Activated CD8-positive, alpha-beta T cell treated with anti-CD3 and anti-CD28 coated beads for 36 hours (primary cell): ENCODE measurements at regions not wholly inside any gene's neighbourhood (a gene's known extent, or its start where the extent isn't known, plus 50 kb on each side); places are given as distances from the start of the nearest gene placed in this dataset.

Experiments
- ATAC-seq: fragments of 200-7000 bp; cut with Tn5 transposase; one replicate; pipeline ENCODE4 v1.10.0; 2021; ENCODE audit warnings: mild to moderate bottlenecking, moderate library complexity
- CTCF ChIA-PET: fragments of 350-600 bp; sonication (Branson Sonifier 250); formaldehyde crosslinking; loops from one replicate; lab custom pipeline; 2021; ENCODE audit warnings: antibody characterized with exemption; lab: Charles Lee
- POLR2A ChIA-PET: fragments of 350-600 bp; sonication (Branson Sonifier 250); formaldehyde crosslinking; loops from one replicate; lab custom pipeline; 2021; ENCODE audit warnings: antibody characterized with exemption; lab: Charles Lee
- DNase-seq: peaks from one replicate; pipeline ENCODE4 v3.0.0-alpha.2; 2020
- H3K27ac Mint-ChIP-seq: one replicate; pipeline ENCODE4 v1.8.0; 2021; ENCODE audit warnings: mild to moderate bottlenecking, mixed read lengths
- H3K27me3 Mint-ChIP-seq: one replicate; pipeline ENCODE4 v1.8.0; 2021; ENCODE audit warnings: mixed read lengths
- H3K36me3 Mint-ChIP-seq: one replicate; pipeline ENCODE4 v1.8.0; 2021; ENCODE audit warnings: low read depth, mixed read lengths
- H3K4me1 Mint-ChIP-seq: one replicate; pipeline ENCODE4 v1.8.0; 2021; ENCODE audit warnings: low read depth, mixed read lengths
- H3K4me3 Mint-ChIP-seq: one replicate; pipeline ENCODE4 v1.8.0; 2021; ENCODE audit warnings: mild to moderate bottlenecking, moderate library complexity, mixed read lengths
- H3K9me3 Mint-ChIP-seq: one replicate; pipeline ENCODE4 v1.8.0; 2021; ENCODE audit warnings: mixed read lengths
- intact Hi-C: fragments of 100-400 bp; cut with micrococcal nuclease; formaldehyde crosslinking; loops from one replicate; pipeline ENCODE4 v1.10.0; 2022
- TF ChIP-seq, protein P1 (sequence below): fragments of 200-600 bp; IDR thresholded peaks from one replicate; pipeline ENCODE4 v1.8.0; 2022; ENCODE audit warnings: antibody characterized with exemption, mild to moderate bottlenecking

DNA sequence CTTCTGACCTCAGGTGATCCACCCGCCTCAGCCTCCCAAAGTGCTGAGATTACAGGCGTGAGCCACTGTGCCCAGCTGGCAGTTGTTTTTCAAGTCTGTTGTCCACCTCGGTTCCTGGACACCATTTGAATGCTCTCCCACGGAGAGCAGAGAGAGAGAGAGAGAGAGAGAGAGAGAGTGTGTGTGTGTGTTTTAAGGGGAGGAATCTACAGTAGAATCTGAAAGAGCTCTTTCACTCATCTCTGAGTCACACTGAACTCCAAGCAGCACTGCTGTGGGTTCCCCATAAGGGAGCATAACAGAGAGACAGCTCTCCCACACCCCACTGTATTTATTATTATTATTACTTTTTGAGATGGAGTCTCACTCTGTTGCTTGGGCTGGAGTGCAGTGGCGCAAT, 156.6 kb downstream of the RPLP1 start:
- ATAC-seq: peak; percentile 56
- H3K4me3 Mint-ChIP-seq: no peak overlapping the region
- TF ChIP-seq, protein P1, sequence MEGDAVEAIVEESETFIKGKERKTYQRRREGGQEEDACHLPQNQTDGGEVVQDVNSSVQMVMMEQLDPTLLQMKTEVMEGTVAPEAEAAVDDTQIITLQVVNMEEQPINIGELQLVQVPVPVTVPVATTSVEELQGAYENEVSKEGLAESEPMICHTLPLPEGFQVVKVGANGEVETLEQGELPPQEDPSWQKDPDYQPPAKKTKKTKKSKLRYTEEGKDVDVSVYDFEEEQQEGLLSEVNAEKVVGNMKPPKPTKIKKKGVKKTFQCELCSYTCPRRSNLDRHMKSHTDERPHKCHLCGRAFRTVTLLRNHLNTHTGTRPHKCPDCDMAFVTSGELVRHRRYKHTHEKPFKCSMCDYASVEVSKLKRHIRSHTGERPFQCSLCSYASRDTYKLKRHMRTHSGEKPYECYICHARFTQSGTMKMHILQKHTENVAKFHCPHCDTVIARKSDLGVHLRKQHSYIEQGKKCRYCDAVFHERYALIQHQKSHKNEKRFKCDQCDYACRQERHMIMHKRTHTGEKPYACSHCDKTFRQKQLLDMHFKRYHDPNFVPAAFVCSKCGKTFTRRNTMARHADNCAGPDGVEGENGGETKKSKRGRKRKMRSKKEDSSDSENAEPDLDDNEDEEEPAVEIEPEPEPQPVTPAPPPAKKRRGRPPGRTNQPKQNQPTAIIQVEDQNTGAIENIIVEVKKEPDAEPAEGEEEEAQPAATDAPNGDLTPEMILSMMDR: no peak
- DNase-seq: no peak
- CTCF ChIA-PET: no interaction called here
- H3K27ac Mint-ChIP-seq: no peak overlapping the region
- H3K27me3 Mint-ChIP-seq: no peaks in the 10 kb centered on the region
- no peaks in the 10 kb centered on the region for H3K9me3 Mint-ChIP-seq
- intact Hi-C loops: no loop called here
- H3K36me3 Mint-ChIP-seq: no peaks in the 10 kb centered on the region
- POLR2A ChIA-PET: no interaction called here
- peaks cover 7% of the 10 kb centered on the region for H3K4me1 Mint-ChIP-seq

DNA sequence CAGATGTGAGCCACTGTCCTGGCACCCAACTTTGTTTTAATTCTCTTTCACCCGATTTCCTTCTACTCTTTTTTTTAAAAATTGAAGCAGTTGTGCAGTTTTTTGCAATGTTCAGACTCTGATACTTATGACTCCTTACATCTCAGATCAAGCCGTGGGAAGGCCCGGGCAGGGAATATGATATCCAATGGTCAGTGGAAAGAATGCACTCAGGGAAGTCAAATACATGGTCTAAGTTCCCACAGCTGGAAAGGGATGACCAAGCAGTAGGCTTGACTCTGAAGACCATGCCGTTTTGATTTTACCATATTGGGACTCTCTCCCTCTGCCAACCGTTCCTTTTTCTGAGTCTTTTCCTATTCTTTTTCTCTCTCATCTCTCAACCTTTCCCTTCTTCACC, 157.2 kb downstream of the RPLP1 start:
- ChIA-PET POLR2A (no interaction called here), CTCF (no interaction called here)
- Mint-ChIP-seq H3K27me3 (no peaks in the 10 kb centered on the region), H3K27ac (no peak overlapping the region), H3K4me1 (peaks cover 7% of the 10 kb centered on the region), H3K36me3 (no peaks in the 10 kb centered on the region), H3K4me3 (no peak overlapping the region), H3K9me3 (no peaks in the 10 kb centered on the region)
- ATAC-seq (no peak), DNase-seq (no peak)
- TF ChIP-seq, protein P1: no peak
- intact Hi-C loops: no loop called here

DNA sequence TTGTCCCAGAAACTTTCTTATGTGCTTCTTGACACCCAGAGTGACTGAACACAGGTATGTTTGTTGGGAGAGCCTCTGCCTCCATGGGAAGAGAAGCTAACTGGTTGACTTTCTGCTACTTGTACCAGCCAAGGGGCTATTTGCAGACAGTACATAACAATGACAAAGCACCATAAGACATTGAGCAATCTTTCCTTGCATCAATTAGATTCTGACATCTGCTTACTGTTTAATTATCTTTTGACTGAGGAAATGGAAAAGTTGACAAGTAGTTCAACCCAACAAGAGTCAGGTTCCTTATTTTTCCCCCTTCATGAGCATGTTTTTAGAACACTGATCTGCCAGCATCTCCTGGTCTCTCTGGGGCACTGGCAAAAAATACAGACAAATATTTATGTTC, 157.7 kb downstream of the RPLP1 start:
- Mint-ChIP-seq H3K4me1 (peaks cover 7% of the 10 kb centered on the region), H3K4me3 (no peak overlapping the region), H3K27ac (no peak overlapping the region), H3K9me3 (no peaks in the 10 kb centered on the region), H3K27me3 (no peaks in the 10 kb centered on the region), H3K36me3 (no peaks in the 10 kb centered on the region)
- TF ChIP-seq, protein P1: no peak
- POLR2A ChIA-PET: no interaction called here
- CTCF ChIA-PET: no interaction called here
- ATAC-seq: no peak
- DNase-seq: no peak
- intact Hi-C loops: no loop called here

DNA sequence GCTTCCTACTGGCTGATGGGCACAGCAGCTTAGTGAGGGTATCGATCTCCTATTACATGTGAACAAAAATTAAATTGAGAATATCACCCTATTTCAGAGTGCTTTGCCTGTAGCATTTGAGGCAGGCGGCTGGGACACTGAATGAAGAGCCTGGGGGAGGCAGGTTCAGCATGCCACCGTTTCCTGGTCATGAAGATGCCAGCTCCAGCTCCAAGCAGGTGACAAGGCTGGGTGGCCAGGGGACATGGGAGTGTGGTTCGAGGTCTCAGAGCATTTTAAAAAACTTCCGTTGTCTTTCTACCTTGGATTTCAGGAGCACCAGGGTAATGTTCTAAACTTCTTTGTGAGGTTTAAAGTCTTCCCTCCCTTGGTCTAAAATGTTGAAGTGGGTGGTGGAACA, 158.2 kb downstream of the RPLP1 start:
- Mint-ChIP-seq H3K27ac (no peak overlapping the region), H3K4me3 (no peak overlapping the region), H3K9me3 (no peaks in the 10 kb centered on the region), H3K27me3 (no peaks in the 10 kb centered on the region), H3K36me3 (no peaks in the 10 kb centered on the region), H3K4me1 (peaks cover 6% of the 10 kb centered on the region)
- CTCF ChIA-PET: no interaction called here
- intact Hi-C loops: no loop called here
- ATAC-seq (no peak), DNase-seq (no peak)
- TF ChIP-seq, protein P1: no peak
- POLR2A ChIA-PET: no interaction called here

DNA sequence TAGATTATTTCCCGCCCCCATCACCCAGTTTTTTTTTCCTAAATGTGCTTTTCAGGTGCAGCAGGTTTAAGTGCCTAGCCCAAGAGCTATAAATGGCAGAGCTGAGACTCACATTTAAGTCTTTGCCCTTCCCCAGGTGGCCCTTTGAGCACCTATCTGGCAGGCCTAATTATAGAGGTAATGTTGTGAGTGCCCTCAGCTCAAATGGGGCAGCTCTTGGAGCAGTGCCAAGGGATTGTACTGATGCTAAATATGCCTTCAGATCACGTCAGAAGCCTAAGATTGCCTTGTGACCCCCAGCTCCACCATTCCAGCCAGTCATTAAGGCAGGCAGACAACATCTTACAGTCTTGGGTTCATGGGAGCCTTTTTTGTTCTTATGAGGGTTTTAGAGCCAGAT, 159.5 kb downstream of the RPLP1 start:
- intact Hi-C loops: no loop called here
- H3K9me3 Mint-ChIP-seq: no peaks in the 10 kb centered on the region
- ChIA-PET CTCF (no interaction called here), POLR2A (no interaction called here)
- H3K27me3 Mint-ChIP-seq: no peaks in the 10 kb centered on the region
- TF ChIP-seq, protein P1: no peak
- H3K4me1 Mint-ChIP-seq: peaks cover 2% of the 10 kb centered on the region
- ATAC-seq: no peak
- H3K27ac Mint-ChIP-seq: no peak overlapping the region
- no peaks in the 10 kb centered on the region for H3K36me3 Mint-ChIP-seq
- no peak overlapping the region for H3K4me3 Mint-ChIP-seq
- DNase-seq: no peak
